ENCODE measurements at regions not wholly inside any gene's neighbourhood (a gene's known extent, or its start where the extent isn't known, plus 50 kb on each side); places are given as distances from the start of the nearest gene placed in this dataset.

- H3K27me3 ChIP-seq (ENCODE audit: insufficient read depth, poor library complexity, severe bottlenecking) = no peaks in the 10 kb centered on the region
- H3K27ac ChIP-seq (replicated peaks) = no peak overlapping the region
- DNase-seq (ENCODE audit: low read depth in 1 of 2, low spot score in 1 of 2) = no peak
- no peak overlapping the region for H3K4me3 ChIP-seq (replicated peaks; ENCODE audit: insufficient read depth, low read length)
- TF ChIP-seq POLR2AphosphoS5 (IDR thresholded peaks at IDR 0.05; ENCODE audit: low read depth) (no peak), CTCF (IDR thresholded peaks at IDR 0.05; ENCODE audit: insufficient read depth, low read length) (no peak), REST (IDR thresholded peaks at IDR 0.05; ENCODE audit: insufficient replicate concordance, low read depth) (no peak), GABPA (IDR thresholded peaks at IDR 0.05; ENCODE audit: low read depth) (no peak), SPI1 (IDR thresholded peaks at IDR 0.05; ENCODE audit: borderline replicate concordance, low read depth) (no peak)
Observed at GRCh38 chr5:158484150-158484549, 615.6 kb downstream of the EBF1 start.

- DNase-seq (ENCODE audit: low read depth in 1 of 2, low spot score in 1 of 2) = no peak
- no peak overlapping the region for H3K27ac ChIP-seq (replicated peaks)
- no peak for TF ChIP-seq POLR2AphosphoS5 (IDR thresholded peaks at IDR 0.05; ENCODE audit: low read depth)
- TF ChIP-seq GABPA (IDR thresholded peaks at IDR 0.05; ENCODE audit: low read depth) = no peak
- no peak for TF ChIP-seq SPI1 (IDR thresholded peaks at IDR 0.05; ENCODE audit: borderline replicate concordance, low read depth)
- TF ChIP-seq REST (IDR thresholded peaks at IDR 0.05; ENCODE audit: insufficient replicate concordance, low read depth) = no peak
- TF ChIP-seq CTCF (IDR thresholded peaks at IDR 0.05; ENCODE audit: insufficient read depth, low read length) = no peak
- H3K27me3 ChIP-seq (ENCODE audit: insufficient read depth, poor library complexity, severe bottlenecking) = no peaks in the 10 kb centered on the region
- no peak overlapping the region for H3K4me3 ChIP-seq (replicated peaks; ENCODE audit: insufficient read depth, low read length)
Observed at GRCh38 chr5:158483281-158483860, 616.3 kb downstream of the EBF1 start.

GRCh38 chr5:158482125-158482524, 617.6 kb downstream of the EBF1 start:
- H3K4me3 ChIP-seq (replicated peaks; ENCODE audit: insufficient read depth, low read length) = no peak overlapping the region
- peaks cover 2% of the 10 kb centered on the region for H3K27me3 ChIP-seq (ENCODE audit: insufficient read depth, poor library complexity, severe bottlenecking)
- DNase-seq (ENCODE audit: low read depth in 1 of 2, low spot score in 1 of 2) = no peak
- H3K27ac ChIP-seq (replicated peaks) = no peak overlapping the region
- TF ChIP-seq CTCF (IDR thresholded peaks at IDR 0.05; ENCODE audit: insufficient read depth, low read length) = no peak
- TF ChIP-seq REST (IDR thresholded peaks at IDR 0.05; ENCODE audit: insufficient replicate concordance, low read depth) = no peak

Data from HL-60 (cell line).